HG03457 (cell line): ENCODE measurements at regions not wholly inside any gene's neighbourhood (a gene's known extent, or its start where the extent isn't known, plus 50 kb on each side); places are given as distances from the start of the nearest gene placed in this dataset.
"Not testable (repeated sequence)": the region's sequence is repeated elsewhere in the genome, so short reads cannot be mapped to it uniquely, and the experiment has no call there.

ENCODE experiments used
- ATAC-seq: cut with Tn5 transposase; IDR thresholded peaks from one replicate; pipeline ENCODE4 v1.9.1; 2021; ENCODE audit warnings: moderate number of reproducible peaks; ENCODE audit not compliant: unreplicated experiment

GRCh38 chr17:45554479-45554878 lies 64.0 kb upstream of the PLEKHM1 start:
- not testable (repeated sequence) for ATAC-seq

GRCh38 chr17:45558821-45559220 lies 68.3 kb upstream of the PLEKHM1 start:
- not testable (repeated sequence) for ATAC-seq

DNA sequence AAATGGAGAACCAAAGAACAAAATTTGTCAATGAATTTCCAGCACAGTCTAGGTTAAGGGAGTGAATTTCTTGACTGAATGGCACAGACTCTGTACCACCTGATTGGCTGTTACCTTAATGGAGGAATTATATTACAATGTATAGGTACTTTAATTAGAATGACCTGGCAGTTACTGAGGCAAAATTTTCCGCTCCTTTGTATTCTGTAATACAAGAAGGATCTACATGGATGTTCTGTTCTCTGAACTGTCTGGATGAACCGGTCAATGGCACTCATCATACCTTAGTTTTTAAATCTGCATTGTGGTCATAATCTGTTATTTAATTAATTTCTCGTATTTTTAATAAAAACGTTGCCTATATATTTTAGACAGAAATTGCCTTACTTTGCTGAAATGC lies 72.3 kb upstream of the PLEKHM1 start:
- ATAC-seq = not testable (repeated sequence)

DNA sequence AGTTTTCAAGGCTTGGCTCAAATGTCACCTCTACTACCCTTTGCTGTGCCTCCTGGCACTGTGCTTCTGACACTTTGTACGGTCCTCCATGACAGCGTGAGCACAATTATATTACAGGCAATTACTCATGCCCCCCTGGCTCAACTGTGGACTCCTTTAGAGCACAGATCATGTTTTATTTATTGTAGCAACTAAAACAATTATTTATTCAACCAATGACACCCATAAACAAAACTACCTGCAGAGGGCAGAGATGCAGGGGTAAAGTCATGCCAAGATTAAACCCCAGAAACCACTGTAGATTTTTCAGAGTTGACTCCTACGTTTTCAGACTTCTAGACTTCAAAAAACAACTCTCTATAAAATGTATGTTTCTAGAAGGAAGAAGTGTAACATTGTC lies 72.8 kb upstream of the PLEKHM1 start:
- not testable (repeated sequence) for ATAC-seq

DNA sequence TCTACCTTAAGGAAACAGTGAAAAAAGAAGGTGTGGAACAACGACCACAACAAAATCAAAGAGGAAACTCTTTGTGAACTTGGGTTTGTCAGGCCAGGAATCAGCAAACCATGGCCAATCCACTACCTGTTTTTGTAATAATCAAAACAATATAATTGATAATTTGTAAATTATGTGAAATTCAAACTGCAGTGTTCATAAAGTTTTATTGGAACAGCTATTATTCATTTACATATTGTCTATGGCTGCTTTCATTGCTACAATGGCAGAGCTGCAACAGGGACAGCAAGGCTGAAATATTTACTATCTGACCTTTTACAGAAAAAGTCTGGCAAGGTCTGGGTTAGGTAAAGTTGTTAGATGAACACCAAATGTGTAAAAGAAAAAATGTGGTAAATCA lies 77.8 kb upstream of the PLEKHM1 start:
- not testable (repeated sequence) for ATAC-seq

- not testable (repeated sequence) for ATAC-seq
These were observed 82.8 kb upstream of the PLEKHM1 start for GRCh38 chr17:45573326-45573725.

GRCh38 chr17:45573924-45574770 lies 83.6 kb upstream of the PLEKHM1 start:
- ATAC-seq = no peak

- ATAC-seq = no peak
These were observed 84.8 kb upstream of the PLEKHM1 start for GRCh38 chr17:45575126-45575885.

GRCh38 chr17:45576527-45577307 lies 86.2 kb upstream of the PLEKHM1 start:
- not testable (repeated sequence) for ATAC-seq

- ATAC-seq = no peak
These were observed 87.2 kb upstream of the PLEKHM1 start for GRCh38 chr17:45577571-45578279.

DNA sequence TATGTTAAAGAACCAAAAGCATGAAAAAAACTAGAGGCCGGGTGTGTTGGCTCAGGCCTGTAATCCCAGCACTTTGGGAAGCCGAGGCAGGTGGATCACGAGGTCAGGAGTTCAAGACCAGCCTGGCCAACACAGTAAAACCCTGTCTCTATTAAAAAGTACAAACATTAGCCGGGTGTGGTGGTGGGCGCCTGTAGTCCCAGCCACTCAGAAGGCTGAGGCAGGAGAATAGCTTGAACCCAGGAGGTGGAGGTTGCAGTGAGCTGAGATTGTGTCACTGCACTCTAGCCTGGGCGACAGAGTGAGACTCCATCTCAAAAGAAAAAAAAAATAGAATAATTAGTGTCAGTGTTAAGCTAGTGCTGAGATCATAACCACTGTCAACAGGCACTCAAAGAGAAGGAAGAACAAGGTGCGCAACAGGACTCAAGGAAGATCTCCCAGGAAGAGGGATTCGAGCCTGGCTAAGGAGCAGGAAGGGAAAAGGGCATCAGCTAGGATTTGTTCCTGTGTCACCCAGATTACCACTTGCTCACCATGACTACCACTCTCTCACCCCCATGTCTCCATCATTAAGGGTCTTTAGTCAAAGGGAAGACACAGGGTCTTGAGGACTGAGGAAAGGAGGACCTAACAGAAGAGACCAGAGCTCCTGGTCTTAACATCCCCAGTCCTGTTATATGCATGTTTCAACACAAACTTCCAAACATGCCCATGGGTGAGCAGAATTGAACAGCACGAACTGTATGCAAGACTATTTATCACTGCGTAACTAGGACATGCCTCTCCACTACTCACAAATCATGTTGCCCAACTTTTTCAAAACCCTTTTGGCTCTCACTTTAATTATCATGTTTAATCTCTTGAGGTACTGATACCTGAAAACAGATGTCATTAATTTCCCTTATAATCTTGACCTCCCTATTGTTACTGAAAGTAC lies 88.3 kb upstream of the PLEKHM1 start:
- no peak for ATAC-seq

DNA sequence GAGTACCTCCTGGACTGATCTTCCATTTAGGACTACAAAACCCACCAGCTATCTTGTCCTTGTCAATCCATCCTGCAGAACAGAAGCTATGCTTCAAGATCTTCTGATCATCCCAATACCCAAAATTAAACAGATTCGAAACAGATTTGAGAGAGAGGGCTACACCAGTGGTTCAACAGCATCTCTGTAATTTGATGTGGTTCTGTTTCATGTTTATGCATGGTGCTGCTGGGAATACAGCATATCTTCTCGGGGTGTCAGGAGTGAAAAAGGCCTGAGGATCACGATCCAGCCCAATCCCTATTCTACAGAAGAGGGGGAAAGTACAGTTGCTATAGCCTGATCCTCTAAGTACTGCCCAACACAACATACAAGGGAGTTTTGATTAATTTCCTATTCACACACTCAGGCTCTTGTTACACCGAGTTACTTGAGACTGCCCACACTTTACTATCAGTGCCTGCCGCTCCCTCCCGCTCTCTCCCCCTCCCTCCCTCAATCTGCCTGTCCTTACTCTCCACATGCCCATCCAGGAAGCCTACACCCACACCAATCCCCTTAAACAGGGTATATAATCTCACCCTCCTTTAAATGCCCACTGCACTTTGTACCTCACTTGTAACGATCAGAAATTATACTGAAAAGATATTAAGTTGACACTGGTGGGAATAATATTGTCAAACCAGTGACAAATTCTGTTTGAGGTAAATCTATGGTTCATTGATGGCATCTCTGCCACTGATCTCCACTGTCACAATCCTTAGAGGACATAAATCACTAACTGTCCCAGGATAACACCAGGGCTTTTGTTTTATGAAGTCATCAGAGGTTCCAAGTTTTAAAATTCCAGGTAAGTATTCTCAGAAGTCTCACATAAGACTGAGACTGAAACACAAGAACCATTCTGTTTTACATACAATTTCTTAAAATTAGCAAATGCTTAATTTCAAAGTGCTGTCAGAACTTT lies 89.3 kb upstream of the PLEKHM1 start:
- ATAC-seq = no peak

DNA sequence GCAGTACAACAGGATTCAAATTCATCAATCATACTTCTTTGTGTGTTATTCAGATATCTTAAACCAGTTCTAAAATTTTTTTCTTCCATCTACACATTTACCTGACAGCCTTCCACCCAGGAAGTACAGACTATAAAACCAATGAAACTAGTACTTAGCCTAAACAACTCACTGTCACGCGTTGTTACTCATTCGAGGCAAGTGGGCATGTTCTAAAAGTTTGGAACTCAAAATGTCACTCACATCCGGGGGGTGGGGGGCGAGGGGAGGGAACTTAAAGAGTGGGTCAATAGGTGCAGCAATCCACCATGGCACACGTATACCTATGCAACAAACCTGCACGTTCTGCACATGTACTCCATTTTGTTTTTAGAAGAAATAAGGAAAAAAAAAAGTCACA lies 90.4 kb upstream of the PLEKHM1 start:
- no peak for ATAC-seq

GRCh38 chr17:45581860-45582259 lies 91.3 kb upstream of the PLEKHM1 start:
- ATAC-seq = no peak

- peak; percentile 30 for ATAC-seq
These were observed 93.8 kb upstream of the PLEKHM1 start for GRCh38 chr17:45584092-45585036.

DNA sequence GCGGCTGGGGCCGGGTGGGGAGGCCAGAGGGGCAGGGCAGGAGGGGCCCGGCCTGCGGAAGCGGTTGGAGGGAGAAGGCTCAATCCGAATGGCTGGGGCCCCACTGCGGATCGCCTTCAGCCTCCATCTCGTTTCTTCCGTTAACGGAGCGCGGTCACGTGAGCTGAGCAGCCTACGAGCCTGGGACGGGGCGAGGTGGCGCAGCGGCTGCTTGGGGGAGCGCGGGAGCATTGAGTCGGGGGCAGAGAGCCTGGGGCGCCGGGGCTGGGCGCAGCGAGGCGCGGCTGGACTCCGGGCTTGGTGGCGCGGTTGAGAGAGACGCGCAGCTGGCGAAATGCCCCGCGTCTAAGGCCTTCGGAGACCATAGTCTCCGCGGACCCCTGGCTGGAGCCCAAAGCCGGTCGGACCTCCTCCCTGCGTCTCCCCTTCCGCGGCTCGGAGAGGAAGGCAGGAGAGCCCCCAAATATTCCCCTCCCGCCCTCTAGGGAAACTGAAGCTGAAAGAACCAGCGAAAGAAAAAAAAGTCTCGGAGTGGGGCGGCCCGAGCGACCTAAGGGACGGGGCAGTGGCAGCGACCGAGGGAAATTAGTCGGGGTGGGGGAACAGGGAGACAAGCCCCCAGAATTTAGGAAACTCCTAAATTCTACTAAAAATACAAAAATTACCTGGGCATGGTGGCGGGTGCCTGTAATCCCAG lies 94.7 kb upstream of the PLEKHM1 start:
- ATAC-seq = peak; percentile 39
